ENCODE measurements at regions not wholly inside any gene's neighbourhood (a gene's known extent, or its start where the extent isn't known, plus 50 kb on each side); places are given as distances from the start of the nearest gene placed in this dataset.

DNA sequence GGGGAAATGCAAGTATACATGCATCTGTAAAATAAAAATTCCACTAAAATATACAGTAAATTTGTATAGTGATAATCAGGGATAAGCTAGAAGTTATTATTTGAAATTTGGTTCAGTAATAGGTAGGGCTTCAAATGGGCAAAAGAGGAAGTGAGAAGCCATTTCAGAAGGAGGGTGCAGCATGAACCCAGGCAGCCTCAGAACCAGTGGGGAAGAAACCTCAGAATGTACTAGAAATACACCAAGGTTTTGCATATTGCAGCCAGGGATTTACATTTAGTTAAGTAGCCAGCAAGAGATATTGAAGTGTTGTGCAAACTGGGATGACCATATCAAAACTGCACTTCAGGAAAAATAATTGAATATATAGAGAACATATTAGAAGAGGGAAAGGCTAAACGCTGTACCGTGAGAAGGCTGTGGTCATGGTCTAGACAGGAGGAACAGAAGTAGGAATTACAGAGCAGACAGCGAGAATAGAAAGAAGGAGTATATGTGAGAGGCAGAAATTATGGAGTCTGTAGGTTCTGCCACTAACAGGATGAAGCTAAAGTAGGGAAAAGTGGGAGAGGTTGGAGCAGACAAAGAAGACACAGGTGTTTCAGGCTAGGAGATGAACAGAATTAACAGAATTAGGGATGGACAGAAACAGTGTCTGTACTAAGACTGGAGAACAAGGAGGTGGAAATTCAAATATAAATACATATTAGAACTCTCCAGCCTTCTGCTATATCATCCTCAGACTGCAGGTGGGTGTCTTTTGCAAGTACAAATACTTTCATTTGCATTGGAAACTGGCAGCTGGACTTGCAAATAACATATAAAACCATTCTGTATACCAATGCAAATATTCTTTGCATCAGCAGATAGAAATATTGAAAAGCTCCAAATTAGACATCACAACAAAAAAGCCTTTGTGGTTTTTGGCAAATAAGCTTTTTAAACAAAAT, 335.6 kb downstream of the ZNF608 start:
- DNase-seq = no peak

GRCh38 chr5:124408738-124409453, 337.5 kb downstream of the ZNF608 start:
- no peak for DNase-seq

- DNase-seq = no peak
Observed at GRCh38 chr5:124404796-124405195, 341.6 kb downstream of the ZNF608 start.

GRCh38 chr5:124403281-124403680, 343.2 kb downstream of the ZNF608 start:
- DNase-seq = peak; percentile 10

- DNase-seq = no peak
Observed at GRCh38 chr5:124402144-124402581, 344.3 kb downstream of the ZNF608 start.

DNA sequence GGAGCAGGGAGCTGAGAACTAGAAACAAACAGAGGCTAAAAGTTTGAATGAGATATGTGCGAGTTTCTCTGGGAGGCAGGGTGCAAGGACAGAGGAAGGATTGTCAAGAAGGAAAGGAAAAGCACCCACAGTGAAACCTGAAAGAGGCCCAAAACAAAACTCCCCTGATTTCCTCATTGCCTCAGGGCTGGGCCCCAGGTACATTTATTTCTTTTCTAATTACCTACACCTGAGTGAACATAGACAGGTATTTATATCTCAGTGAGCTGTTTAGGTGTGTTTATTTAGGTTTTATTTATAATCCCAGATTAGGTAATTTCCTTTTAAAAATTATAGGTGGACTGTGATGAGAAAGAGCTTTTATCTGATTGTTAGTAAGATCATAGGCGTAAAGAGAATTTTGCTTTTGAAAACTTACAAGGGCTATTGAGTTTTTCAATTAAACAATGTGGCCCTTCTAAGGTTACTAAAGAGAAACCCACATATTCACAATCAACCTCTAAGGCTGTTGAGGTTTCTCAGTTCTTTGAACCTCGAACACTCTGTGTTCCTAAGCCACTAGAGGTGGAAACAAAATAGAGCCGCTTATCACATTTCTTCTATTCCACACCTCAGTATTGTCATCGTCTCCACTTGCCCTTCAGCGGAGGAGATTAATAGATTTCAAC, 344.8 kb downstream of the ZNF608 start:
- DNase-seq = peak; percentile 81

DNA sequence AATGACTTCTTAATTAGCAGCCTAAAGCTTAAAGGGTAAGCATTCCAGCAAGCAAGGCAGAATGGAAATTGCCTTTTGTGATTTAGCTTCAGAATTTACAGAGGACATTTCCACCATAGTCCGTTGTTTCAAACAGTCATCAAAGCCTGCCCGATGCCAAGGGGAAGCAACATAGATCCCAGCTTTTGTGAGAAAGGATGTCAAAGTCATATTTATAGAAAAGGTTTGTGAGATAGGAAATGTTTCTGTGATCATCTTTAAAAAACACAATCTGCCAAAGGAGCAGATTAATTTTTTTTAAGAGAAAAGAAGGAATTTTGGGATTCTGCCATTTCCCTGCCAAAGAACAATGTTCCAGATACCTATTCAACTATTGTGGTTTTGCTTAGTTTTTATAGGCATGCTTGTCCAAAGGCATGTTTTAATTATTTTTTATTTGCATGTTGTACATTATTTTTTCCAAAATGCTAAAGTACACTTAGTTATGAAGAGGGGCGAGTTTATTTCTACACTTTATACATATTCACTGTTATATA, 346.9 kb downstream of the ZNF608 start:
- DNase-seq = no peak

DNA sequence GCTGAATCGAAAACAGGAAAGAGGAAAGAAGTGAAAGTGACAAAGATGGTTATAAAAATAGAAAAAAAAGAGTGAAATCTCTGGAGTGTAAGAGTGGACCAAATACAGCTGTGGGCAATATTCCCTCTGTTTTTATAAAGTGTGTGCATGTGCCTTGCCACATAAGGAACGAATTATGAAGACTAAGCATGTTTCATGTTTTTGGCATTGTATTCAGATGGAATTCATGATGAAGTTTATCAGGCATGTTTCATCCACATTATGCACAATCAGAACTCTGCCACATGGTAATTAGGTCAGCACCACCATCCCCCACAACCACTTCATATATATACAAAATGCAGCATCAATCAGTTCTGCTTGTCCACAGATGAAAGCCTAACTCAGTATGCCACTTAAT, 348.0 kb downstream of the ZNF608 start:
- no peak for DNase-seq

GRCh38 chr5:124397317-124397716, 349.1 kb downstream of the ZNF608 start:
- no peak for DNase-seq

DNA sequence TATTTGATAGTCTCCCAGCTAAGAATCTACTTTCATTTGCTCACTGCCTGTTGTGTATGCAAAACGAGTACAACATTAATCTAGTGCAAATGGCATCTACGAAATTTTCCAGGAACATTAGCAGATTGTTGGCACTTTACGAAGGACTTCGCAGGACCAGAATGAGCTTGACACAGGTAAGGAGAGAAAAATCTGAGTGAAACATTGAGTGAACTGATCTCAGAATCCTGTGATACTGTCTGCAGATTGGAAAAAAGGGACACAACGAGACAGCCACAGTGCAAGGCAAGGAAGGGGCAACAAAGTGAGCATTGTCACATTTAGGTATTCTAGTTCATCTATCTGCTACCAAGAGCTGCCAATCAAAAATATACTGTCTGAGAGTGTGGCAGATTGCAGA, 350.5 kb downstream of the ZNF608 start:
- DNase-seq = no peak

DNA sequence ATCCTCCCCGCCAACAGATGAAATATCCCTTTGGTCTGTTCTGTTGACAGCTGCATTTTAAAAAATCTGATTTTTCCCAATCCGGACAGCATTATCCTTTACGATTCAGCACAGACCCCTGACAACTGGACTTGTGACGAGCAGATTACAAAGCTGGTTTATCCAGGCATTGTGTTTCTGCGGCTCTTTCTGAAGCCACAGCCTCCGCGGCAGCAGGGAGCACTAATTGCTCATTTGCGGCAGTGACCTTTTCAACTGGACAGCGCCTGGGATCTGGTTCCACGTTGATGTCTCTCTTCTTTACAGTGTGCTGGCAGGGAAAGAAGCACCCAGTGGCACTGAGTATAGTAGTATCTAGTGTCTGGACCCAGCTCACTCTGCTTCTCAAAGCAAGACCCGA, 351.2 kb downstream of the ZNF608 start:
- DNase-seq = no peak

DNA sequence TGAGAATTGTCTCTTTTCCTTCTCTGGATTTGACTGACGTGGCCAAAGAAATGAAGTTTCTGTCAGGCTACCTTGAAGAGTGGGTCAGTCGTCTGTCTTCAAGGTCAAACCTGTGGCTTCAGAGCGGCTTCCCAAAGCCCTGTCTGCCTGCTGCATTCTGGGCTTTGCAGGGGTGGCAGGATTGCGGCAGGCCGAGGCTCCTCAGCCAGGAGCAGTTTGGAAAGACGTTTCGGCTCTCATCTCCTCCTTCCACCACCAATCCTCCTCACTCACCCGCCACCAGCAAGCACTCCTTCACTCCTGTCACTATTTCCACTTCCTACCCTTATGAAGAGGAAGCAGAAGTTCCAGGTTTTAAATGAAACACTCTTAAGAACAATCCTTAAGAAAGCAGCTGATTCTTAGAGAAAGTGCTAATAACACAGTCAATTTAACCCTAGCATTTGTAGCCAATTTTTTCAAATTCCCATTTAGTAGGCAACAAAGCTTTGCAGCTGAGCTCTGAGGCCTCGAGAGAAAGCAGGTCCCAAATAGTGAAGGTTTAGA, 351.7 kb downstream of the ZNF608 start:
- no peak for DNase-seq

DNA sequence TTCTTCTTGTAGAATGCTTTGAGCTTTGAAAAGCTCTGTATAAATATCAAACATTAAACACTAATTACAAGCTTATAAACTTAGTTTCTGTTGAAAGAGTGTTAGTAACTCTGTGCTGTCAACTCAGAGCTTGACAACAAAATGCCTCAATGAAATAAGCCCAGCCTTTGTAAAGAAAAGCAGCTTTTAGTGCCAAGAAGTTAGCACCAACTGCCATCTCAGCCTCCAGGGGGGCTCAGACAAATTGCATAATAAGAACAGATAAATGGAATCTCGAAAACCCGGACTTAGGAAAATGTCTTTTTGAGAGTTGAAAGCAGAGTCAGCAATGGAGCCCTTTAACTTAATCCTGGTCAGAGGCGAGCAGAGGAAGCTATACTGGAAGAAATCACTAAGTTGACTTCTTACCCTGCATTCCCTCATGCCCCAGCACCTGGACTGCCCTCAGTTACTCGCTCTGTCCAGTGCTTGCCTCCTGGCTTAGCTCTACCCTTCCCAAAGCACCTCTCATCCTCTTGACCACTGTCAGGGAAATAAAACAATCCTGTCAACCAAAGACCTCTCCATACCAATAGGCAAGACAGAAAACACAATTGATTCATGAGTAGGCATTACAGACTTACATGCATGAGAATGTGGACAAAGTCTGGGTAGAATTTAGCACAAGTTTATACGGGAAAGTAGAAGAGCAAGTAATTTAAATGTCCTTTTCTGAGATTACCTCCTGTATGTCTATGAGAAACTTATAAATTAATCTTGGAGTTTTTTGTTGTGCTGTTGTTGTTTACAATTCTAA, 352.7 kb downstream of the ZNF608 start:
- no peak for DNase-seq

DNA sequence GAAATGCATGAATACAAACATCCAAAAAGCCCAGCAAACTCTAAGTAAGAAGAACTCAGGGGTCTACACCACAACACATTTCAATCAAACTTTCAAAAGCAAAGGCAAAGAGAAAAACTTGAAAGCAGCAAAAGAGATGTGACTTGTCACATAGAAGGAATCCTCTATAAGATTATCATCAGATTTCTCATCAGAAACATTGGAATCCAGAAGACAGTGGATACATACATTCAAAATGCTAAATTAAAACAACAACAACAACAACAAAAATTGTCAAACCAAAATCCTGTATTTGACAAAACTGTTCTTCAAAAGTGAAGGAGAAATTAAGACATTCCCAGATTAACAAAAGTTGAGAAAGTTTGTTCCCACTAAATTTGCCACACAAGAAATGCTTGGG, 362.7 kb downstream of the ZNF608 start:
- no peak for DNase-seq

DNA sequence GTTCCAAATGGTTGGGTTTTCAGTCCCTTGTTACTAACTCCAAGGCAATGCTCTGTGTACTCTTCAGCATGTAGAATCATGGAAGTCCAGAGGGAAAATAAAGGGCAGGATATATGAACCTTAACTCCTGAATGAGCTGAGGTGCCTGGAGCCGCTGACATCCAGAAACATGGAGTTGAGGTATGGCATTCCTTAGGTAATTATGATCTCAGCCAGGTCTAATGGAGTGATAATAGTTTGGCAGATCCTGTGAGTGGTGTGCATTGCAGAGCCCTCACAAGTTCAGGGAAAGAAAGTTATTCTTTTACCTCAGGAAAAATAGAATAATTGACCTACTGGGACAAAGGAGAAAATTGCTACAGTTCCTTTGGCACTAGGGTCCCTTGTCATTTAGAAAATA, 369.1 kb downstream of the ZNF608 start:
- DNase-seq = no peak

- DNase-seq = no peak
Observed at GRCh38 chr5:124373883-124374282, 372.6 kb downstream of the ZNF608 start.

DNA sequence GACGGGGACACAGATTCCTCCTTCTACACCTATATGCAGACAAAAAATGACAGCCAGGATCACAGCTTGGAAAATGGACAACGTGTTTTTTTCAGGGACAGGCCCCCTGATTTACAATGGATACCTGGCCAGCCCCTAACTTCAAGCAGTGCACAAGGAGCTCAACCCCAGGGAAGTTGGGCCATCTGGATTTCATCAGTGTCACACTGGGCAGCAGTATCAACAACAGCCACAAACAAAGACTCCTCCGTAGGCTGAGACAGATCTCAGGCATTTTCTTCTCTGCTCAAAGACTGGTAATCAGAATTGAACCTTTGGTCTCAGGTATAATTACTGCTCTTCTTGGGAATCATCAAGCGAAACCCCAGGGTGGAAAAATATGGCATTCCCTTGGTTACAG, 374.0 kb downstream of the ZNF608 start:
- DNase-seq = no peak

GRCh38 chr5:124371111-124371706, 375.2 kb downstream of the ZNF608 start:
- DNase-seq = no peak

GRCh38 chr5:124370601-124371000, 375.8 kb downstream of the ZNF608 start:
- DNase-seq = no peak

- peak; percentile 75 for DNase-seq
Observed at GRCh38 chr5:124365361-124365801, 381.1 kb downstream of the ZNF608 start.

GRCh38 chr5:124355928-124356327, 390.5 kb downstream of the ZNF608 start:
- no peak for DNase-seq

DNA sequence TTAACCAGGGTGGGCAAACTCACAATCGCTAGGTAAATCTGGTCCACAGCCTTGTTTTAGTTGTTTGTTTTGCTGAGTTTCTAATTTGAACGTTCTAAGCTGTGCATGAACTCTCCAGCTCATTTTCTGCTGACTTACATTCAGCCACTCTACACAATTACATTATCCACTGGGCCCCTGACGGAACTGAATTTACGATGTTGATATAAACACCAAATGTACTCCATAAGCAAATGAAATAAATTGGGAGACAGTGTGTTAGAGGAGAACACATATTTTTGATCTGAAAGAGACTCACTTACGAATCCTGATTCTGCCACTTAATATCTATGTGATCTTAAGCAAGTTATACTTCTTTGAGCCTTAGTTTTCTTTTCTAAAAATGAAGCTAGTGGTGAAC, 393.4 kb downstream of the ZNF608 start:
- DNase-seq = no peak
